ENCODE measurements at regions not wholly inside any gene's neighbourhood (a gene's known extent, or its start where the extent isn't known, plus 50 kb on each side); places are given as distances from the start of the nearest gene placed in this dataset.
A peak's percentile ranks its signal among the peaks of the same experiment; 100 is the strongest.

- peak; percentile 41 for TF ChIP-seq CTCF (conservative IDR thresholded peaks at IDR 0.05; ENCODE audit: low read length)
- TF ChIP-seq EZH2phosphoT487 (IDR thresholded peaks at IDR 0.05; ENCODE audit: borderline replicate concordance), result no peak
Observed at GRCh38 chr1:195886000-195886399, 722.2 kb downstream of the KCNT2 start.

Data from Loucy (cell line).